ENCODE measurements at regions not wholly inside any gene's neighbourhood (a gene's known extent, or its start where the extent isn't known, plus 50 kb on each side); places are given as distances from the start of the nearest gene placed in this dataset.

DNA sequence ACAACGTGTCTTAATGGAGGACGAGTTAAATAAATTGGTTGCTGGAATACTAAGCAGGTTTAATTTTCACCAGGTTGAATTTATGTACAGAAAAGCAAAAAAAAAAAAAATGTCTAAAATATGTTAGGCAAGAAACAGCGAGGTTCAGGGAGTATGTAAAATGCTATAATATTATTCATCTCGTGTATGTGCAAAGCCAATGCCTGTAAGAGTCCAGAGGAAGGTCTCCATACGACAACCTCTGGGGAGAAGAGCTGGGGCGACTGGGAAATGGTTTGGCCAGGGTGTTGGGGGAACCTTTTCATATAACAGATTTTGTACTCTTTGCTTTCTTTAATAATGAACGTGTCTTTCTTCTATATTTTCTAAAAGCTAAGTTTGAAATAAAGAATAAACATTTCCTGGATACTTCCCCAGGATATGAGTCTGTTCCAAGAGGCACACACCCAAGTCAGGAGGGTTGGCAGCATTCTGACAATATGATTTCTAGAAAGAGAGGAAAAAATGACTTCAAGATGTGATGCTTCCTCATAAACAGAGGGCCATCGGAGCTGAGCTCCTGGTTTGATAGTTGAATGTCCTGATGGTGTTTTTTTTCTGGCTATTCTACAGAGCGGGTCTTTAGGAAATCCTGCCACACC lies 208.6 kb upstream of the MGMT start:
- TF ChIP-seq SIN3A (IDR thresholded peaks at IDR 0.05; ENCODE audit: borderline replicate concordance, insufficient read depth, low read length) (no peak), POLR2AphosphoS5 (IDR thresholded peaks at IDR 0.05; ENCODE audit: low read depth, low read length) (no peak), TAF1 (IDR thresholded peaks at IDR 0.05; ENCODE audit: borderline replicate concordance, insufficient read depth, low read length) (no peak), FOXP2 (optimal IDR thresholded peaks at IDR 0.05; ENCODE audit: borderline replicate concordance, extremely low read depth, extremely low read length, insufficient read depth) (no peak)
- TF ChIP-seq, protein P1, sequence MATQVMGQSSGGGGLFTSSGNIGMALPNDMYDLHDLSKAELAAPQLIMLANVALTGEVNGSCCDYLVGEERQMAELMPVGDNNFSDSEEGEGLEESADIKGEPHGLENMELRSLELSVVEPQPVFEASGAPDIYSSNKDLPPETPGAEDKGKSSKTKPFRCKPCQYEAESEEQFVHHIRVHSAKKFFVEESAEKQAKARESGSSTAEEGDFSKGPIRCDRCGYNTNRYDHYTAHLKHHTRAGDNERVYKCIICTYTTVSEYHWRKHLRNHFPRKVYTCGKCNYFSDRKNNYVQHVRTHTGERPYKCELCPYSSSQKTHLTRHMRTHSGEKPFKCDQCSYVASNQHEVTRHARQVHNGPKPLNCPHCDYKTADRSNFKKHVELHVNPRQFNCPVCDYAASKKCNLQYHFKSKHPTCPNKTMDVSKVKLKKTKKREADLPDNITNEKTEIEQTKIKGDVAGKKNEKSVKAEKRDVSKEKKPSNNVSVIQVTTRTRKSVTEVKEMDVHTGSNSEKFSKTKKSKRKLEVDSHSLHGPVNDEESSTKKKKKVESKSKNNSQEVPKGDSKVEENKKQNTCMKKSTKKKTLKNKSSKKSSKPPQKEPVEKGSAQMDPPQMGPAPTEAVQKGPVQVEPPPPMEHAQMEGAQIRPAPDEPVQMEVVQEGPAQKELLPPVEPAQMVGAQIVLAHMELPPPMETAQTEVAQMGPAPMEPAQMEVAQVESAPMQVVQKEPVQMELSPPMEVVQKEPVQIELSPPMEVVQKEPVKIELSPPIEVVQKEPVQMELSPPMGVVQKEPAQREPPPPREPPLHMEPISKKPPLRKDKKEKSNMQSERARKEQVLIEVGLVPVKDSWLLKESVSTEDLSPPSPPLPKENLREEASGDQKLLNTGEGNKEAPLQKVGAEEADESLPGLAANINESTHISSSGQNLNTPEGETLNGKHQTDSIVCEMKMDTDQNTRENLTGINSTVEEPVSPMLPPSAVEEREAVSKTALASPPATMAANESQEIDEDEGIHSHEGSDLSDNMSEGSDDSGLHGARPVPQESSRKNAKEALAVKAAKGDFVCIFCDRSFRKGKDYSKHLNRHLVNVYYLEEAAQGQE (IDR thresholded peaks at IDR 0.05; ENCODE audit: insufficient read depth in 1 of 2, low read depth in 2 of 2, low read length in 2 of 2), result no peak

Measured in PFSK-1 (cell line).